Right ventricle myocardium superior (tissue), 1 donor: ENCODE measurements at regions not wholly inside any gene's neighbourhood (a gene's known extent, or its start where the extent isn't known, plus 50 kb on each side); places are given as distances from the start of the nearest gene placed in this dataset.

ENCODE experiments used
- ATAC-seq: fragments of 200-7000 bp; cut with Tn5 transposase; one replicate; pipeline ENCODE4 v1.9.1; 2020; ENCODE audit warnings: mild to moderate bottlenecking; ENCODE audit not compliant: poor library complexity
- DNase-seq: peaks from one replicate; pipeline ENCODE4 v3.0.0-alpha.2; 2020
- intact Hi-C: fragments of 100-400 bp; cut with DNase I; formaldehyde crosslinking; loops from one replicate; pipeline ENCODE4 v1.11.2; 2022
- donor health status: DM: no; HTN: yes; CAD: no; lungs with severe emphysema.

DNA sequence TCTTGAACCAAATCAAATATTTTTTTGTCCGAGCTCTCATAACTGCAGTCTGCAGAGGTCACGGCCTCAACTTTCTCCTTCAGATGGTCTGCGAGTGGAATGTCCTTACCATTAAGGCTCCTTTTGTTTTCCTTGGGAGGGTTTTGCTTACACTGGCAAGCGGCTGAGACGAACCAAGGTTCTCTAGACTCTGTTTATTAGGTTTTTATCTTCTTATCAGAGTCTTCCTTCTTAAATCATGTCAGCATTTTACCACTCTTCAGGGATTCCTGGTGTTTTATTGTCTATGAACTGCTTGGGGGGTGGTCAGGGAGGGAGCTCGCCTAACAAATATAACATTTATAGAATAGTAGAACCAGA lies 773.7 kb upstream of the NR2F2 start:
- DNase-seq (no peak), ATAC-seq (no peak)
- intact Hi-C loops: no loop called here

DNA sequence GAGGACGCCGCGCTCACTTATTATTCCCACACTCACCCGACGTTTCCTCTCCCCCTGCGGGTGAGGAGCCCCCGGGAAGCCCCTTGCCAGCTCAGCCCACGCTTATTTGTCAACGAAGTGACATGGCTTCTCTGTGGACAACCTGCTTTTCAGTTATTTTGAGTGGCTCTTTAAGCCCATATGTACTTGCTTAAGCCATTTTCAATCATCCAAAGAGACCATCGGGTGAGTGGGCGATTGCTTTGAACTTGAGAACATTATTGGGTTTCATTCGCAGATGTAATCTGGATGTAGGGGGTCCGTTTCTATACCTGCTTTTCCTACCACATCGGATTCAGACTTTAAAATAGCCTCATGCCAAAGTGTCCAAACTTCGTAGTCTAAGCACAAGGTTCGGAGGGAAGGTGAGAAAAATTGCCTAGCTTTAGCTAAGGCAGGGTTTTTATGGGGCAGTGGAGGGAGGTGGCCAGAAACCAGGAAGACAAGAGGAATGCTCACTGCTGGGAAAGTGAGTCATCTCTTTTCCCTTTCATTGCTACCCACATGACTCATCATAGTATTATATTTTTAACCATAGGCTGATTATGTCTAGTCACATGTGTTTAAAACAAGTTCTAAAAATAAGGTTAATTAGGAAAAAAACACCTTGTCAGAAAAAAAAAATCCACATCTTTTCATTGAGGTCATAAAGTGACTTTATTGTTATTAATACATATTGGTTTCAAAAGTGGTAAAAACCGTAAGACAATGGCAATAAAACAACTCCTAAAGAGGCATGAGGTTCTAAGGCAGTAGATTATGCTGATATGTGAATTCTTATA lies 773.1 kb upstream of the NR2F2 start:
- ATAC-seq (no peak), DNase-seq (no peak)
- intact Hi-C loops: no loop called here

DNA sequence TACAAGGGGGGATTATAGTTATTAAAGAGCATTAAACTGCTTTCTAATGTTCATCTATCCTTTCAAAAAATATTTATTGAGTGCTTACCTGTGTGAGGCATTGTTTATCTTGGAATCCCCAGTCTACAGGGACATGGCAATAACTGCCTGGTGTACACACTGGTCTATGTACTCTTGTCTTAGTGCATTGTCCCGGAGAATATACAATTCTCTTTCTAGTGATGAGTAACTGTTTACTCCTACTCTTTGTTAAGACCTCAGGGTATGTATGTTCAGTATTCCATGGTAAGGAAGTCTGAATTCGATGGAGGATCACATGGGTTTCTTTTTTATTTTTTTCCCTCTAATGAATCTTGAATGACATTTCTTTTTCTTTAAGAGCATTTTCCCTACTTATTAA lies 772.4 kb upstream of the NR2F2 start:
- ATAC-seq (no peak), DNase-seq (no peak)
- intact Hi-C loops: no loop called here

DNA sequence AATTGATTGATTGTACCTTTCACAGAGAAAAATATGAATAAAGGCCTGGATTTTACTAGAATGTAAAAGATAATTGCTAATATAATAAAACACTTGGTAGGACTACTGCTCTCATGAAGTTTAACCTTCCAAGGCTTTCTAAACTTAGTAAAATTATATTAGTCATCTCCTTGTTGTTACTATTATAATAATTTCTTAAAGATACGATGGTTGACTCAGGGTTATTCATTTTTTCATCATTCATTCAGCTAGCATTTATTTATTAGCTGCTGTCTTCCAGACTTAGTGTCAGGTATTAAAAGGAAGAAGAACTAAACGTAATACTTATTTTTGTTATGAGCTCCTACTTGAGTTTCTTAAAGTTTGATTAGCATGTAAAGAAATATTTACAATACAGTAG lies 771.6 kb upstream of the NR2F2 start:
- ATAC-seq: no peak
- intact Hi-C loops: no loop called here
- DNase-seq: no peak

DNA sequence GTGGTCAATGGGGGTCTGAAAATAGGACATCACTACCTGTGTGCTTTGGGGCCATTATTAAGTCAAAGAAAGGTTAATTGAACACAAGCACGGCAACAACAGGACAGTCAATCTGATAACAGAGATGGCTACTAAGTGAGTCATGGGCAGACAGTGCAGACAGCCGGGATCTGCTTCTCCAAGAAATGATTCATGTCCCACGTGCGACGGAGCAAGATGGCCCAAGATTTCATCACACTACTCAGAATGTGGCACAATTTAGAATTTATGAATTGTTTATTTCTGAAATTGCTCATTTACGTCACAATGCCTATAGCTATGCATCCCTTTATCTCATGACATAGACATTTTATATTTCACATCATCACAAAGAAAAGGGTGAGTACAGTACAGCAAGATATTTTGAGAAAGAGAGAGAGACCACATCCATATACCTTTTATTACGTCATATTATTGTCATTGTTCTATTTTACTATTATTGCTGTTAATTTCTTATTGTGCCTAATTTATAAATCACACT lies 770.6 kb upstream of the NR2F2 start:
- DNase-seq: no peak
- intact Hi-C loops: no loop called here
- no peak for ATAC-seq

DNA sequence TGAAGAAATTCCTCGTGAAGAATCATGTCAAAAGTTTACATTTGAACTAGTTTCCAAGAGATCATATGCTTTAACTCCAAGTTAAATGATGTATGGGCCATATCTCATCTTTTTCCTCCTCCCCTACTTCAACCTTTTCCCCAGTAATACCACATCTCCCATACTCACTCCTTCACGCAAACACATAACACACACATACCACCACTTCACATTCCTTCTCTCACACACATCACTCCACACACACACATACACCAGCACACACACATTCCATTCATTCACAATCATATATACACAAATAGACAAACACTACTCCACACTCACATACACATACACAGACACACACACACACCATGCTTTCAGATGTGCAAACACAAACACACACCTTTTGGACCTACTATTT lies 769.0 kb upstream of the NR2F2 start:
- no peak for ATAC-seq
- no peak for DNase-seq
- intact Hi-C loops: no loop called here

DNA sequence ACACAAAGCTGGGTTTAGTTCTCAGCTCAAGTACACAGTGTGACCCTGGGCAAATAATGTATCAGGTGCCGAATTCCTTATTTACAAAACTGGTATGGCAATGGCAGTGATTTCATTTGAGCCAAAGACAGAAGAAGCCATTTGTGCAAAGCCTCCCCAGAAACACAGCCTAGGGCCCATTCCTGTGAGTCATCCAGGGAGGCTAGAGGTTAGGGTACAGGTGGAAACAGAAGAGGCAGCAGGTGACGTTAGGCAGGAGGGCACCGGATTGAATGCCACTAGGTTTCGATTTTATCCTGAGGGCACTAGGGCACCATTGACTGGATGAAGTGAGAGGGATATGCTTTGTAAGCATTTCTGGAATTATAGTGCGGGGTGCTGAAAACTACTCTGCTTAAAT lies 766.9 kb upstream of the NR2F2 start:
- no peak for ATAC-seq
- intact Hi-C loops: no loop called here
- no peak for DNase-seq

DNA sequence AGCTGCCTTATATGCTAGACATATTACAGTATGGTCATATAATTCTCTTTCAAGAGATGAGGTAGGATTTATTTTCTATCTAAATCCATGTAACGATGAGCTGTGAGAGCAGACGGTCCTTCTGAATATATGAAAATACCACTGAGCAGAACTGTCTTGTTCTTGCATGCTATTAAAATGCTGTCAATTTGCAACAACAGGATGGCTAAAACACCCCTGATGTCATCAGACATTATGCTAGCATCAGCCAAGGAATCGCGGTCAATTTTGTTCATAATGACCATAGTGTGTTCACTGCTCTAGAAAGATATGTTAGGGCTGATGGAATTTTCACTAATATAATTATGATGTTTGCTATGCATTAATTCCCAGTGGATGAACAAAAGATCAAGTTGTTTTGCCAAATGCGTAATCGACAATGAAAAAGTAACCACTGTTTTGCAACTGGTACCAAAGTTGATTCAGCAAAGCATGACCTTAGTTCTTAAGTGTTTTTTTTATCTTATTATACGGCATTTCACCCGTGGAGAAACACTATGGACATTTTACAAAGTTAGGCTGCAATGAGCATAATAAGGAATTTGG lies 765.4 kb upstream of the NR2F2 start:
- no peak for DNase-seq
- intact Hi-C loops: no loop called here
- no peak for ATAC-seq

DNA sequence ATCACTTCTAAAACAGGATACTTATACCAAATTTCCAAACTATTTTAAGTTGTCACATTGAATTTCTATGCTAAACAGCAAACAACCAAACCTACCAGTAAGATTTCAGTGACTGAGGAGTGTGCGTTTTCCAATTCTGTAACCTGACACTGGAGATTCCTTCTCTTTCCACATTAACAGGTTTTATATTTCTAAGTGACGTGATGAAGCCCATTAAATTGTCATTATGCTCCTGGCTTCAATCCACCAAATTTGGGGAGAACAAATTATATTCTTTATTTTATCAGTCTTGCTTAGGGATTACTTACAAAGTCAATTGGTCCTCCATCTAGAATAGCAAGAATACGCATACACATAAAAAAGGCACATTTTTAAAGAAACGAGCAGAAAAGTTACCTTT lies 764.8 kb upstream of the NR2F2 start:
- ATAC-seq (no peak), DNase-seq (no peak)
- intact Hi-C loops: no loop called here

DNA sequence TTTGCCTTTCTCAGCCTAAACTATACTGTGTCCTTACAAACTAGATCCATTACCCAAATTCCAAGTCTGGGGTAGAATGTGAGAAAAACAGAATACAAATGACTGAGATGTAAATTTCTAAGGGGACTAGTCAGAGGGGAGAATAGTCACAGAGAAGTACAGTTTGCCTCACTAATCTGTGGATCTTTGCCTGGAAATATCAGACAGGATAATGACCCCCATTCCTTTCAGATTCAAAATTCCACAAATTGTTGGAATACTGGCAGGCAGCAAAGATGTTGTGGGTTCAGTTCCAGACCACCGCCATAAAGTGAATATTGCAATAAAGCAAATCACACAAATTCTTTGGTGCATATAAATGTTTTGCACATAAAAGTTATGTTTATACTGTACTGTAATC lies 762.8 kb upstream of the NR2F2 start:
- DNase-seq (no peak), ATAC-seq (no peak)
- intact Hi-C loops: no loop called here

DNA sequence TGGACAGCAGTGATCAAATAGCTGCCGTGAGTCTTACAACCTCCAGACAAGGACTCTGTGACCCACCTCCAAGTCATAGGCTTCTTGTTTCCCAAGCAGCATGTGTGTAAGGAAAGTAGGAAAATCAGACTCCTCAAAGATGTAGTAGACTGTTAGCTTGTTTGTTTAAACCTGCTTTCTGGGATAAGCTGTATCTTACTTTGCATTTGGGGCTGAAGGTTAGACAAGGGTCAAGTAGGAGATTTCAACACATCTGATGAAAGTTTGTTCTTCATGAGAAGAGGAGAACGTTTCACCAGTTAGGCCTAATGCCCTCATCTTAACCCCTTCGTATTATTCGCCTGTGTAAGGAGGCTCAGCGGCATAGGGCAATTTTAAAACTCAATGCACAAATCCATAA lies 756.4 kb upstream of the NR2F2 start:
- intact Hi-C loops: no loop called here
- ATAC-seq (no peak), DNase-seq (no peak)

DNA sequence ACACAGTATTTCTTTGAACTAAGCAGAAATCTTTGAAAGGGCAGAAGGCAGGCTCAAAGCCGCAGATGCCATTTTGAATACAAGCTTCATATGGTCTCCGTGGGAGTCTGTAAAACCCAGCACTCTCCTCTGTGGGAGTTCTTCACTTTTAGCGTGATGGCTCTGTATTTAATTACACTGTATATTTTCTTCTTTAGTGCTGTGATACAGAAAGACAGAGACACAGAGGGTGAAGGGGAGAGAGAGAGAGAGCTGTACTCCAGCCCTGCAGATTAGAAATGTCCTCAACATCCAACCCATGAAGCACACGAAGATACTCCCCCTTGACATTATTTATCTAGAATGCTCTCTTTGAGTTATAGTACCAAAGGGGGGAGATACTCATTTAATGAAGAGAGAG lies 752.6 kb upstream of the NR2F2 start:
- DNase-seq (no peak), ATAC-seq (no peak)
- intact Hi-C loops: no loop called here

DNA sequence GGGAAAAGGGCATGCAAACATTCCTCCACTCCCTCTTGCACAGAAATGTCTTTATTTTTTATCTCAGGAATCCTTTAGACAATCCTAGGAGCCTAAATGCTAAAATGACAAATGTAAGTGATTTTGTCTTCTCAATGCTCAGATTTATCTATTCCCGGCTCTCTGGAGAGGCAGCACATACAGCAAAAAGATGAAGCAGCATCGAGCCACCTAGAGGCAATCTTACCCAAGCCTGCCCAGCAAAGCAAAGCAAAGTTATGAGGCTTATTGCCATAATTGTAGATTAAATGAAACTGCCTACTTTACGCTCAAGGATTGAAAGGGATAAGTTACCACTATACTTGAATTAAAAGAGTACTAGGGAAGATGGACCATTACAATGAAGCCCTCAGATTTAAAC lies 750.4 kb upstream of the NR2F2 start:
- DNase-seq (no peak), ATAC-seq (no peak)
- intact Hi-C loops: no loop called here

DNA sequence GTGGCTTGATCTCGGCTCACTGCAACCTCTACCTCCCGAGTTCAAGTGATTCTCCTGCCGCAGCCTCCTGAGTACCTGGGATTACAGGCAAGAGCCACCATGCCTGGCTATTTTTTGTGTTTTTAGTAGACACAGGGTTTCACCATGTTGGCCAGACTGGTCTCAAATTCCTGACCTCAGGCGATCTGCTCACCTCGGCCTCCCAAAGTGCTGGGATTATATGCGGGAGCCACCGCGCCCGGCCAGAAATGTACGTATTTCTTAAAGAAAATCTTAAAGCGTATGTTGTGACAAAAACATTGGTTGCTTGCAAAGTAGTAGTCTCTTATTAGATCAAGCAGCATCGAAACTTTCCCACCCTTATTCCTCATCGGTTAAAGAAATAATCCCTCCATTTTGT lies 748.9 kb upstream of the NR2F2 start:
- intact Hi-C loops: no loop called here

DNA sequence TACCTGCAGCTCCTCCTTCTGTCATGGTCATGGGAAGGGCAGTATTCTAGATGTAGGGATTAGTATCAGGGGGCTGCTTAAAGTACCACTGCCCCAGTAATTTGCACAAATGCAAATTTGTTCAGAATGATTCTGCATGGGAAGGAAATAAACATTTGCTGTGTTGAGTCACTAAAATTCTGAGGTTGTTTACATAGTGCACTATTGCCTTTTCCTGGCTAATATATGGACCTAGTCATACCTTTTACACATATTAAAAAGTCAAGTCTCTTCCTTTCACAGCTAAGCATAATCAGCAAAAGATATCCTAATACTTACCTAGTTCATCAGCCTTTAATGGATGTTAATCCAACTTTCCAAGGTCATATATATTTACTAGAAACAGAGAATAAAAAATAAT lies 746.4 kb upstream of the NR2F2 start:
- intact Hi-C loops: no loop called here
- ATAC-seq: no peak
- no peak for DNase-seq

More for the DNA sequence above, 748.9 kb upstream of the NR2F2 start:
- ATAC-seq (no peak), DNase-seq (no peak)

DNA sequence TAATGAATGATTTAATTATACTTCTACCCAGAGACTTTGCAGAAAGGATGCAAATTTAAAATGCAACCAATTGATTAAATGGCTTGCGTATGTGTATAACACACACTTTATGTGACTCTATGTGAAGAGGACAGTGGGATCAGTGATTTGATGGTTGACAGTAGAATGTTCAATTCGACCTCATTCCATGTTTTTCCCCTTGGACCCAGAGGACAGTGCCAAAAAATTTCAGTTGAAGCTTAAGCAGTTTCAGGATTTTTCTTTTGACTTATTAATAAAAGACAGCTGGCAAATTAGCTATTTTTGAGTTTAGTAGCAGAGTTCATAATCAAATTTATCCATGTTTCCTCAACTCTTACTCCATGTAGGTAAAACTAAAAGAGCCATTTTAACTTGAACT lies 742.4 kb upstream of the NR2F2 start:
- ATAC-seq (no peak), DNase-seq (no peak)
- intact Hi-C loops: no loop called here

DNA sequence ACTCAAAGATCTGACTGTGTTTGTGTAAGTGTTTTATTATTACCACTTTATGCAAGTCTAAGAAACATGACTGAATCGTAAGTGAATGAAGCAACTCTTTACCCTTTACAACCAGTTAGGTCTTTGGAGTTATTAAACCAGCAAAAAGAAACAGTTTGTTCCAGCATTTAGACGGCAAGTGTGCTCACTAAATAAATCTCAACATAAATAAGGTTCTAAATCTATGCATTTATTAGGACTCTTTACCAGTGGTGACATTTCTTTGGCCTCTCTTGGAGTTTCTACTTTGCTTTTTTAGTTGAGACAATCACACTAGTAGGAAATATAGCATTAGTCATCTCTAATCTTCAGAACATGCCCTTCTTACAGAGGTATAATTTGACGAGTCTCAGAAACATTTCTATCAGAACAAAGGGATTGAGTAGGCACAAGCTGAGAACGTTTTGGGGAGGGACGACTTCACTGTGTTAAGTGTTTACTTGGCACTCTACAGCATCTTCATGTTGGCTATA lies 739.9 kb upstream of the NR2F2 start:
- no peak for DNase-seq
- intact Hi-C loops: no loop called here
- ATAC-seq: no peak

DNA sequence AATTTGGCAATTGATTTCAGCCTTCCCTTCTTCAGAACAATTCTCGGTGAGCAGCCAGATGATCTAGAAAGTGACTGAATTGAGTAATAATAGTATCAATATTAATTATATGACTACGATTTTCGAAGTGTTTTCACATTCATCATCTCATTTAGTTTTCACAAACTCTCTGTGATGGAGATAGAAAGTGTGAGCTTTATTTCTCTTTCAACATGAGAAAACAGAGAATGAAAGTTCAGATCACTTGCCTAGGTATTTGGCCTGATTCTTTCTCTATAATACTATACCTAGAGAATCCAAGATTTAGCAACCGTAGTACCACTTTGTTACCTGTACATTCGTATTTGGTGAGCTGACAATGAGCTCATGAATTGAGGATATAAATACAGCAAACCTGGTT lies 739.2 kb upstream of the NR2F2 start:
- DNase-seq (no peak), ATAC-seq (no peak)
- intact Hi-C loops: no loop called here

DNA sequence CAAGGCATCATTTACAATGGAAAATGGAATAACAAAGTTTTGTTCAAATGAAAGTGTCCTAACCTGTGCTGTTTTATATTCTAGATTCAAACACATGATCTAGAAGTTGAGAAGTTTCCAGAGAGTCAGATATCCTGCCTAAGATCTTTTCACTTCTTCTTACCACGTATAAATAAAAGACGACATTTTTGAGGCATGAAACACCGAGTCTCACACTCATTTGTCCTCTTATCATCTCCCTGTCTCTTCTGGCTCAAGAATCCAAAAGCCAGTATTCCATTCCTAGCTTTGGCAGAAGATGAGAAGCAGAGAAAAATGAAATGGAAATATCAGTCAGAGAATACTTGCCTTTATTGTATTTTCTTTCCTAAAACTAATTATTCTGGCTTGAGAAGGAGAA lies 738.6 kb upstream of the NR2F2 start:
- no peak for ATAC-seq
- no peak for DNase-seq
- intact Hi-C loops: no loop called here

DNA sequence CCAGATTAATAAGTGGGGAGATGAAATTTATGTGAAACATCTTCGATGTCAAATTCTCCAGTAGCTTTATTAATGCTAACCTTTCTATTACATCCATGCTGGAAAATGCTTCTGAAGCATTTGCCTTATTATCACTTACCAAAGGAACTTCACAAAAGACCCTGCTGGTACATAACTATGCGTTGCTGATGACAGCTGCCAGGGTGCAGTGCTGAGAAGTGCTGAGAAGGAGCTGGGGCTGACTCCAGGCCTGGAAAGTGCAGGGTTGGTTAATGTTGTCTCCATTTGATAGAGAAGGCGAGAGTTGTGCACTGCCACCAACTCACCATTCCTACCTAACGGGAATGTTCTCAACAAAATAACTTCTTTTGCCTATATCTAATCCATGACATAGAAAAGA lies 736.0 kb upstream of the NR2F2 start:
- no peak for DNase-seq
- ATAC-seq: no peak
- intact Hi-C loops: no loop called here
